ENCODE measurements at regions not wholly inside any gene's neighbourhood (a gene's known extent, or its start where the extent isn't known, plus 50 kb on each side); places are given as distances from the start of the nearest gene placed in this dataset.
"Not testable (repeated sequence)": the region's sequence is repeated elsewhere in the genome, so short reads cannot be mapped to it uniquely, and the experiment has no call there.

GRCh38 chr17:56690441-56691291, 97.2 kb downstream of the NOG start:
- no peak for DNase-seq

DNA sequence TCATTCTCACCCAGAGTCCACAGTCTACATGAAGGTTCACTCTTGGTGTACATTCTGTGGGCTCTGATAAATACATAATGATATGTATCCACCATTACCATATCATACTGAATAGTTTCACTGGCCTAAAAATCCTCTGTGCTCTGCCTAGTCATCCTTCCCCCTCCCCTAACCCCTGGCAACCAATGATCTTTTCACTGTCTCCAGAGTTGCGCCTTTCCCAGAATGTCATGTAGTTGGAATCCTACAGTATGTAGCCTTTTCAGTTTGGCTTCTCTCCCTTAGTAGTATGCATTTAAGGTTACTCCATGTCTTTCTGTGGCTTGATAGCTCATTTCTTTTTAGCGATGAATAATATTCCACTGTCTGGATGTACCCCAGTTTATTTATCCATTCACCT, 101.3 kb downstream of the NOG start:
- no peak for DNase-seq

- DNase-seq, result no peak
Measured at GRCh38 chr17:56697190-56697589, 103.7 kb downstream of the NOG start.

GRCh38 chr17:56699186-56699894, 105.8 kb downstream of the NOG start:
- DNase-seq, result no peak

GRCh38 chr17:56700919-56701420, 107.5 kb downstream of the NOG start:
- DNase-seq, result no peak

- no peak for DNase-seq
Measured at GRCh38 chr17:56707312-56708219, 114.1 kb downstream of the NOG start.

GRCh38 chr17:56708220-56708558, 114.7 kb downstream of the NOG start:
- no peak for DNase-seq

DNA sequence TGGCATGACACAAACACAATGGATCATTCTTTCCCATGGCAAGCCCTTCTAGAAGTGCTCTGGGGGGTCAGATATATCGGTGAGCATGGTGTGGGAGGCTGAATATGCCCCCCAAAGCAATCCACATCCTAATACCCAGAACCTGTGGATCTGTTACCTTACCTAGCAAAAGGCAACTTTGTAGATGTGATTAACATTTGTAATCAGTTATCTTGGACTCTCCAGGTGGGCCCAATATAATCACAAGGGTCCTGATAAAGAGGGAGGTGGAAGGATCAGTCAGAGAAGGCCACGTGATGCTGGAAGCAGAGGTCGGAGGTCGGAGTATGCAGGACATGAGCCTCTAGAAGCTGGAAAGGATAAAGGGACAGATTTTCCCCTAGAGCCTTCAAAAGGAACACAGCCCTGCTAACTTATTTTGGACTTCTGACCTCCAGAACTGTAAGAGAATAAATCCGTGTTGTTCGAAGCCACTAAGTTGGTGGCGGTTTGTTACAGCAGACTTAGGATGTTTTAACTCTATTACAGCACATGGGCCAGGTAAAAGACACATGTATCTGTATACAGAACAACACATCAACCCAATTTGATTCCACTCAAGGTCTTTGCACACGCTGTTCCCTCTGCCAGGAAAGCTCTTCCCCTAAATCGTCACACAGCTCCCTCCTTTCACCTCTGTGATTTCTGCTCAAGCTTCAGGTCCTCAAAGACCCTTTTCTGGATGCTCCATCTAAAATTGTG, 115.3 kb downstream of the NOG start:
- no peak for DNase-seq

DNA sequence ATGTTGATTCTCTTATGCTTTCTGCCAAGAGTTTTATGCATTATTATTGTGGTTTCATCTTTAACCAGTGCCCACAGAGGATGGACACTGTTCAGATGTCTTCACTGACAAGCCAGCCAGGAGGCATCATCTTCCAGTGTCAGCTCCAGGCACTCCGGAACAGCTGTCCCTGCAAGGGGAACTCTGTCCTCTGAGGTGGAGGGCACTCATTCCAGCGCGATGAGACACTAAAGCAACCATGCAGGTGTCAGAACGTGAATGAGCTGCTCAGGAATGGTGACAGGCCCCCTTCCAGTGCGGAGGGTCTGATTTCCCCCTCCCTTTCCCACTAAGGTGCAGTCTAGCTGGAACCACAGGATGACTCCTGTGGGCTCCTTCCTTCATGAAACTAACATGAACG, 117.5 kb downstream of the NOG start:
- DNase-seq, result no peak

DNA sequence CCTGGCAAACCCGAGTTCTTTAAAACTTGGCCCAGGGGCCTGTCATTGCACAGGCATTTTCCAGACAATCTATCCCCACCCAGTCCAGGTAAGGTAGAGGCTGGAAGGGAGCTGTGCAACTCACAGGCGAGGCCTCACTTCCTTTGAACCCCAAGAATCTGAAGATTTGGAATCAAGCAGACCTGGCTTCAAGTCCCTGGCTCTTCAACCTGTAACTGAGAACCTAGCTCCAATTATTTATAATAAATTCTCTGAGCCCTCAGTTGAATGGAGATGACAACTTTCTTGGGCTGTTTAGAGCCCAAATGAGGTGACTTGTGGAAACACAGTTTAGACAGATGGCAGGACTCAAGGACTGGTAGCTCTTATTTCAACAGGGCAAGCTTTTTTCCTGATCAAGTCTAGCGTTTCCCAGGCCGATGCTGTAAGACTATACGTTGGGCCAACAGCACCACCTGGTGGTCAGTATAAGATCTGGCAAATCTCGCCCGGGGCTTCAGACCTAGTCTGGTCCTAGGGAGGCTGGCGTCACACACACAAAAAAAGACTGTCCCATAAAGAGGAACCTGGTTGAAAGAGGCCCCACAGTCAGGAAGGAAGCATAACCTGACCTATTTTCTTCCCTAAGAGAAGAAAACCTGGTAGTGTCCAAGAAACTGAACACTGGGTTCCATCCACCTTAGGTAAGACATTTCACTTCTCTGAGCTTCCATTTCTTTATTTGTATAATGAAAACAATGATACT, 117.9 kb downstream of the C17orf67 start:
- DNase-seq, result peak; percentile 70 to 74

- DNase-seq, result no peak
Measured at GRCh38 chr17:56717471-56717870, 116.2 kb downstream of the C17orf67 start.

DNA sequence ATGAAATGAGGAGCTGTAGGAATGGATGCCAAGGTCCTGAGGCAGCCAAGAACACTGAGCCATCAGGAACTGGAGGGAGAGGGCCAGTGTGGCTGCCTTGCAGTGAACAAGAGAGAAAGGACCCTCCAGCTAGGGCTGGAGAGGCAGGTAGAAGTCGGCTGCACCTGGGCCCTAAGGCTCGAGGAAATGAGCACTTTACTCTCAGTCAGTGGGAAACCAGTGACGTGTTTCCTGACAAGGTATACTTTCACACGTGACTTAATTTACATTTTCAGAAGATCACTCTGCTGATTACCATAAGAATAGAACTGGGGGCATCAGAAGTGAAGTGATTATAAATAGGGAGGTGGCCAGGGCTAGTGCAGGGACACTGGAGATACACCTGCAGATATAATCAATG, 115.2 kb downstream of the C17orf67 start:
- no peak for DNase-seq

DNA sequence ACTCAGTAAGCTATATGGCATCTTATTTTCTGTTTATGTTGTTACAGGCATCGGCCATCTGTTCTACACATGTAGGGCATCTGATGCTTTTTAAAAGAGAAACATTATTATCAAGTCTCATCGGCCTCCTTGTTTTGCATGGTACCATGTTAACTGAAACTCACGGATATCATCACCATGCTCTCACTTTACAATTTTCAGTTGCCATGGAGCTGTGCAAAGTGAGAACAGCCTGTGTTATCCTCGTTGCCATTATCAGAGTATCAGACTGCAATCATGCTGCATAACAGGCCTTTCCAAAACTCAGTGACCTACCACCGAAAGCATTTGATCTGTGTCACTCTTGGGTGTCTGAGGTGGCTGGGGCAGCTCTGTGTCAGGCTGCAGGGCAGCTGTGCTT, 110.3 kb downstream of the C17orf67 start:
- DNase-seq, result no peak

DNA sequence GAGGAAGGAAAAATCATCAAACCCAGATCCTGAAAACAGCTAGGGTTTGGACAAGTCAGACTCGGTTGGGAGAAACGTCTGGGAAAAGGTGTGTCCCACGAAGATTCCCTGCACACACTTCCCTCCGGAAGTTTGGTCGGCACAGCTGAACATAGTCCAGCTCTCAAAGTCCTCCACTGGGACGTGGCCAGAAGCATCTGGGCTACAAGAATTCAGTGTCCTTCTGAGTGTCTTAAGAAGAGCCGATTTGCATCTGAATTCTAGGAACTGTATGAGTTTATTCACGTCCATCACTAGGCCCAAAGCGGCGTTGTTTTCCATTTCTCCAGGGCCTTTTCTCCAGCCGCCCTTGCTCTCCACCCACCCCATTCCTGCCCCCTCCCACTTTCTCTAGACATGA, 109.1 kb downstream of the C17orf67 start:
- no peak for DNase-seq

DNA sequence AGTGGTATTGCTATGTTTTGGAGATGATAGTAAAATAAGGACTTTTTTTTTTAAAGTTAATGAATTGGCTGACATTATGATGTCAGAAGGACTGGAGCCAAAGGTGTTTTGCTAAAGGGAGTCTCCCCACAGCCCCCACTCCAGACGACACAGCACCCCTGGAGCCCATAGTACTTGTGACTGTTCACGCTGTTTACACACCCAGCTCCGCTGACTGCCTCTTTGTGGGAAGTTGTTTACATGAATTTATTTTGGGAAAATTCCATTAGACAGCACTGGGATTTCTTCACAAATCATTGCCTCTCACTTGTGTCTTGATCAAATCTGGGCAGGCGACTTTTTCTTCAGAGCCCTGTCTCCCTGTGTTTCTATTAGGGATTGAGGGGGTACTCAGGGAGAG, 108.6 kb downstream of the C17orf67 start:
- no peak for DNase-seq

- no peak for DNase-seq
Measured at GRCh38 chr17:56727876-56728617, 105.7 kb downstream of the C17orf67 start.

GRCh38 chr17:56731096-56731495, 102.6 kb downstream of the C17orf67 start:
- not testable (repeated sequence) for DNase-seq

DNA sequence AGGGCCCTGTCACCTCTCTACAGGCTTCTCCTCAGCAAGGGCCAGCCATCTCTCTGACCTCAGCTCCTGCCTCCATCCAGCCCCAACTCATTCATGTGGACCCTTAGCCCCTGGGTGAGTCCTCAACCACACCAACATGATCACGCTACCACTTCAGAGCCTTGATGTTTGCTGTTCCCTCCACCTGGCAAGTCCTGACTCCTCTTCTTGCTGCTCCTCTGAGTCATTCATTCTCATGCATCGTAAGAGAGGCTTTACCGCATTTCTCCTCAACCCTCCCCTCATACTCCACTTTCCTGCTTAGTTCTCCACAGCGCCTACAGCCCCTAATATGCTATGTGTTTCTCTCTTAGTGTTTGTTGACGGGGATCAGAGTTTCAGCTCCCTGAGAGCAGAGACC, 99.9 kb downstream of the C17orf67 start:
- no peak for DNase-seq

DNA sequence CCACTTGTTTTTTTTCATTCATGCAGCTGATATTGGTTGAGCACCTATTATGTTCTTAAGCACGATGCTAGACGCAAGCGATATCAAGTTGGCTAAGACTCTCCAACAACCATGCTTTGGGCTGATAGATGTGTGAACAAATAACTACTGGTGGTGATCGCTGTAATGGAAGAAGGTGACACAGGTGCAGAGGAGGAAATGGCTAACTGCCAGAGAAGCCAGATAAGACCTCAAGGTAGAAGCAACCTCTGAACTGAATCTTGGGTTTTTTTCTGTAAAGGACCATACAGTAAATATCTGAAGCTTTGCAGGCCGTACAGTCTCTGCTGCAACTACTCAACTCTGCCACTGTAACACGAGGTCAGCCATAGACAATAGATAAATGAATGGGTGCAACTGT, 97.9 kb downstream of the C17orf67 start:
- no peak for DNase-seq

- no peak for DNase-seq
Measured at GRCh38 chr17:56737421-56738161, 96.1 kb downstream of the C17orf67 start.
